HG02623 (cell line): ENCODE measurements at regions not wholly inside any gene's neighbourhood (a gene's known extent, or its start where the extent isn't known, plus 50 kb on each side); places are given as distances from the start of the nearest gene placed in this dataset.
"Not testable (repeated sequence)": the region's sequence is repeated elsewhere in the genome, so short reads cannot be mapped to it uniquely, and the experiment has no call there.

ENCODE experiments used
- ATAC-seq: cut with Tn5 transposase; IDR thresholded peaks from one replicate; pipeline ENCODE4 v1.9.1; 2021; ENCODE audit warnings: moderate library complexity; ENCODE audit not compliant: unreplicated experiment

DNA sequence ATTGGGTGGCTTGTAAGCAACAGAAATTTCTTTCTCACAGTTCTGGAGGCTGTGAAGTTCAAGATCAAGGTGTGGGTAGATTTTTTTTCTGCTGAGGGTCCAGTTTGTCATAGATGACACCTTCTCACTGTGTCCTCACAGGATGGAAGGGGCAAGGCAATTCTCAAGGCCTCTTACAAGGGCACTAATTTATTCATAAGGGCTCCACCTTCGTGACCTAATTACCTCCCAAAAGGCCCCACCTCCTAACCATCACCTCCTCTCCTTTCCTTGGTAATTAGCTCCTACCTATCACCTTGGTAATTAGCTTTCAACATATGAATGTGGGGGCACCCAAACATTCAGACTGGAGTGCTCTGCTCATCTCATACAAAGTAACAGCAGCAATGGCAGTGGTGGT is 92.3 kb upstream of the CD44 start:
- ATAC-seq: no peak

DNA sequence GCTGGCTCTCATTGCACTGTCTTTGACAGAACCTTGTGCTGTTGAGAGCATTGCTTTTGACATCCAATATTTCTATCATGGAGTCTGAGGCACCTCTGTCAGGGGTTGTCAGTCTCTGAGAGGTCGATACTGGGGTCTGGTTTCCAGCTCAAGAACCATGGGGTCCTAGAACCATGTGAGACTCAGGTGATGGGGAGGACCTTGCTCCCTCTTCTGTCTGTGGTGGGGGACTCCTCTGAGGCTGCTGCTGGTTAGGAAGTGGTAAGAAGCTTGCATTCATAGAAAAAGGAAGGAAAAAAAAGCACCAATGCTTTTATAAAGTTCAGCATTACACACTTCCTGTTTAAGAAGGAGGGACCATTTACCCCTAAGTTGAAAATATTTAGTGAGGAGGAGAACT is 91.8 kb upstream of the CD44 start:
- no peak for ATAC-seq

DNA sequence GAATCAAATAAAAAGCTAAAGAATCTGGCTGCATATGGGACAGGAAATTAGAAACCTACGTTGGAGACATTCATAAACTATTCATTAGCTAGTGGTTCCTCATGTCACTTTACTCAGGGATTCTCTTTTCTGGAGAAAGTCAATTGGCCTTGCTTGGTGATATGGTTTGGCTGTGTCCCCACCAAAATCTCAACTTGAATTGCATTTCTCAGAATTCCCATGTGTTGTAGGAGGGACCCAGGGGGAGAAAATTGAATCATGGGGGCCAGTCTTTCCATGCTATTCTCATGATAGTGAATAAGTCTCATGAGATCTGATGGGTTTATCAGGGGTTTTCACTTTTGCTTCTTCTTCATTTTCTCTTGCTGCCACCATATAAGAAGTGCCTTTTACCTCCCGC is 91.2 kb upstream of the CD44 start:
- no peak for ATAC-seq

DNA sequence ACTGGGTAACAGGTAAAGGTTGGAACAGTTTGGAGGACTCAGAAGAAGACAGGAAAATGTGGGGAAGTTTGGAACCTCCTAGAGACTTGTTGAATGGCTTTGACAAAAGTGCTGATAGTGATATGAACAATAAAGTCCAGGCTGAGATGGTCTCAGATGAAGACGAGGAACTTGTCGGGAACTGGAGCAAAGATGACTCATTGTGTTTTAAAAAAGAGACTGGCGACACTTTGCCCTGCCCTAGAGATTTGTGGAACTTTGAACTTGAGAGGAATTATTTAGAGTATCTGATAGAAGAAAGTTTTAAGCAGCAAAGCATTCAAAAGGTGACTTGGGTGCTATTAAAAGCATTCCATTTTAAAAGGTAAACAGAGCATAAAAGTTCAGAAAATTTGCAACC is 90.6 kb upstream of the CD44 start:
- not testable (repeated sequence) for ATAC-seq

DNA sequence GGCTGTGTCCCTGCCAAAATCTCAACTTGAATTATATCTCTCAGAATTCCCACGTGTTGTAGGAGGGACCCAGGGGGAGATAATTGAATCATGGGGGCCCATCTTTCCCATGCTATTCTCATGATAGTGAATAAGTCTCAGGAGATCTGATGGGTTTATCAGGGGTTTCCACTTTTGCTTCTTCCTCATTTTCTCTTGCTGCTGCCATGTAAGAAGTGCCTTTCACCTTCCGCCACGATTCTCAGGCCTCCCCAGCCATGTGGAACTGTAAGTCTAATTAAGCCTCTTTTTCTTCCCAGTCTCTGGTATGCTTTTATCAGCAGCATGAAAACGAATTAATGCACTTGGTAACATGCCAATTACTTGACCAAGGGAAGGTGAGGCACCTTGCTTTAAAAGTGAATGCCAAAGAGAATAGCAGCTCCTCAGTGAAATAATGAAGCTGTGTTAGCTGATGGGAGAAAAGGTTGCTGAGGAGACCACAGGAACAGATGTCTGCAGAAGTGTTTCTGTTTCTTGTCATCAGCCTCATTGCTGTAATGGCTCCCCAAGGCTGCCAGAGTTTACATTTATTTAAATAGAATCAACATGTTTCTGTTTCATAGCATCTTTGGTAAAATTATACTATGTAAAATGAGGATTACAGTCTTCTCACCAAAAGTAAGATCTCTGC is 89.0 kb upstream of the CD44 start:
- no peak for ATAC-seq

DNA sequence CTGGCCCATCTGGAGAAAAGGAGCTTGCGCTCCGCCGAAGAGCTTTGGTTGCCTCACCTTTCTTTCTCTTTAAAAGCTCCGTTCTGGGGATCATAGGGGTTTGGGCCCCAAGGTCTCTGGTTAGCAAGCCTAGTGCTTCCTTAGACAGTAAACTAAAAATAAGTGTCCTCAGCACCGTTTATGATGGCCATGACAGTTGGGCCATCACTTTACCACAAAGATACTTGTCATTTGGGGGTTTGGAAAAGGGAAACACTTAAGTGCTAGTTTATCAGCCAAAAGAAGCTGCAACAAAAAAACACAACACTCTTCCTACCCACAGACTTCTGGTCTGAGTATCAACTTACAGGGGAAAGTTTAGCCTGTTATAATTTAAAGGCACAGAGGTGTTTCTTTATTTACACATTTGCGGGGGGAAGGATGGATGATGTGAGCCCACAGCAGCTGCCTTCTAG is 88.4 kb upstream of the CD44 start:
- ATAC-seq: no peak

DNA sequence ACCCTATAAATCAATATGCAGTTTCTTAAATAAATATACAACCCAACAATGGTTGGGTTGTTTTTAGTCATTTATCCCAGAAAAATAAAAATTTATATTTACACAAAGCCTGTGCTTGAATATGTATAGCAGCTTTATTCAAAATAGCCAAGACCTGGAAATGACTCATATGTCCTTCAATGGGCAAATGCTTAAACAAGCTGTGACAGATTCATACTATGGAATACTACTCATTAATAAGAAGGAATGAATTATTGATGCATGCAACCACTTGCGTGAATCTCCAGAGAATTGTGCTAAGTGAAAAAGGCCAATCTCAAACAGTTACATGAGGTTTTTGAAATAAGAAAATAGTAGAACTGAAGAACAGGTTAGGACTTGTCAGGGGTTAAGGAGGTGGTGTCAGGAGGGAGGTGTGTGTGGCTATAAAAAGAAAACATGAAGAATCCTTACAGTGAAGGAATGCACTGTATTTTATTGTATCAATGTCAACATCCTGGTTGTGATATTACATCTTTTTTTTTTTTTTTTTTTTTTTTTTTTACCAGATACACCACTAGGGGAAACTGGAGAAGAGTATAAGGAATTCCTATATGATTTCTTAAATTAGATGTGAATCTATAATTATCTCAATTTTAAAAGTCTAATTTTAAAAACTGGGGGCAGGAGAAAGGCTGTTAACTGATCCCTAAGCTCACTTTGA is 82.4 kb upstream of the CD44 start:
- ATAC-seq: no peak

DNA sequence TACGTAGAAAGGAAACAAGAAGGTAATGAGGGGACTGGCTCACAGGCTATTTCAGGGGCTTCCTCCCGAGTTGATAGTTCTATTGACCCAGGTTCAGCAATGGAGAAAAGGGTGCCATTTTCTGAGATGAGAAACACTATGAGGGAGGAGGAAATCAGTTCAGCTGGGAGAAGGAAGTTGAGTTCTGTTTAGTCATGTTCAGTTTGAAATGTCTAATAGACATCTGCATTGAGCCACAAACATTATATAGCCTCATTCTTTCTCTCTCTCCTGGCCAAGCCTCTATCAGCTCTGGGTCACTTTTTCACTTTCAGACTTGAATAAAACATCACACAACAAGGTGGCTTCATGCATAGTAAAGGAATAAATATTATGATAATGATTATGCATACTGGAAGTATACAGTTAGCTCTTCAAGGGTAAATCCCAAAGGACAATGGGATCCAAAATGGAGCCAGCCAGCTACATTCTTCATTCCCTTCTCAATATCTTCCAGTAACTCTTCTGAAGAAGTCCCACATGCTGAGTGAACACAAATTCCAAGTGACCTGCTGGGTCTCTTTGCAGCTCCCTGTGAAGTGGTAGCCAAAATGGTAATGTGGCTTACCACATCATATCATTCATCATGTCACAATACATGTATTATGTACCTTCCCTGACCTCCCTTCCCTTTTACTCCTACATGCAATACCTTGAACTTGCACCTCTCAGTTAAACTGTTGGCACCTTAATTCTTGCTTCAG is 80.9 kb upstream of the CD44 start:
- no peak for ATAC-seq

DNA sequence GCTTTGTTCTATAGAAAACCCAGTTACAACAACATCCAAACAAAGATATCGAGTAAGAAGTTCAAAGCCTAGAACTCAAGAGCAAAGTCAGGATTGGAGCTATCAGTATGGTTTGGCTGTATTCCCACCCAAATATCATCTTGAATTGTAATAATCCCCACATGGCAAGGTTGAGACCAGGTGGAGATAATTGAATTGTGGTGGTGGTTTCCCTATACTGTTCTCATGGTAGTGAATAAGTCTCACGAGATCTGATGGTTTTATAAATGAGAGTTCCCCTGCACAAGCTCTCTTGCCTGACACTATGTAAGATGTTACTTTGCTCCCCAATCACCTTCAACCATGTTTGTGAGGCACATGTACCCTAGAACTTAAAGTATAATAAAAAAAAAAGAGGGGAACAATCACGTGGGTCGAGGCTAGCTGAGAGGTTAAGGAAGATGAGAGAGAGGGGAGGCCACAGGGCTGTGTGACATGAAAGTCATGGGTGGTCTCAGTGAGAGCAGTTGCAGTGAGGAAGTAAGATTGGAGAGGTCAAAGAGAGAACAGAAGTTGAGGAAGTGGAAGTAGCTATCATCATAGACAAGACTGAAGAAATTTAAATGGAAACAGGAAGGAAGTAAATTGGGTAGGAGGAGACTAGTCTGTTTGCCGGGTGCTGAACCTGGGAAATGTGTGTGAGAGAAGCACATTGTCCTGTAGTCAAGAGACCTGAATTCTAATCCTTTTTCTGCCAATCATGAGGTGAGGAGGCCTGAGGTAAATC is 80.1 kb upstream of the CD44 start:
- ATAC-seq: no peak

DNA sequence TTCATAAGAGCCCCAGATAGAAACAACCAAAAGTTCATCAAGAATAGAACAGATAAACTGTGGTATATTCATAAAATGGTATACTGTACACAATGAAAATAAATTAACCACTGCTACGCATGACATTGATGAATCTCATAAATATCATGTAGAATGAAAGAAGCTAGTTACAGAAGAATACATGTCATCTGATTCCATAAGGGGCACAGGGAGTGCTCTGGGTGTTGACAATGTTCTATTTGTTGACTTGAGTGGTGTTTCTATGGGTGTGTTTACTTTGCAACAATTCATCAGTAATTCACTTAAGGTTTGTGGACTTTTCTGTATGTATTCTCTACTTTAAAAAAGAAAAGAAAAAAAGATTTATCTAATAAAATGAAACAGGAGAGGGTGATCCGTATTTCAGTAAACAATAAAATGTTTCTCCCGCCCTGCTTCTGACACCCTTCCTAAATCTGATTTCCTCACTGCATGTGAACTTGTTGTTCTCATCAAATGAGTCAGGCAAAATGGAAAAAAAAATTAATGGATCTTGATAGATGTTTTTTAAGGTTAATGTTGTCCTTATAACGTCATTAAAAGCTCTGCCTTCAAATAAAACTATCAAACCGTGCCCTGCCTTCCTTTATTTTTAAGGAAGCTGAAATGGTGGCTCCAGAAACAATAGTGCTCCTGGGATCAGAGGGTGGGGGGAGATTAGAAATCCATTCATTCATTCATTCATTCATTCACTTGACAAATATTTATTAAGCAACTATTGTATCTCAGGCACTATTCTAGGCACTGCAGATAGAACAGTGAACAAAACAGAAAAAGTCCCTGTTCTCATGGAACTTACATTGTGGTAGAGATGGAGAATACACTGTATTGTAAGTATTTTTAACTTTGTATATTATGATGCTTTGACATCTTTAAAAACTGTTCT is 77.2 kb upstream of the CD44 start:
- ATAC-seq: no peak

DNA sequence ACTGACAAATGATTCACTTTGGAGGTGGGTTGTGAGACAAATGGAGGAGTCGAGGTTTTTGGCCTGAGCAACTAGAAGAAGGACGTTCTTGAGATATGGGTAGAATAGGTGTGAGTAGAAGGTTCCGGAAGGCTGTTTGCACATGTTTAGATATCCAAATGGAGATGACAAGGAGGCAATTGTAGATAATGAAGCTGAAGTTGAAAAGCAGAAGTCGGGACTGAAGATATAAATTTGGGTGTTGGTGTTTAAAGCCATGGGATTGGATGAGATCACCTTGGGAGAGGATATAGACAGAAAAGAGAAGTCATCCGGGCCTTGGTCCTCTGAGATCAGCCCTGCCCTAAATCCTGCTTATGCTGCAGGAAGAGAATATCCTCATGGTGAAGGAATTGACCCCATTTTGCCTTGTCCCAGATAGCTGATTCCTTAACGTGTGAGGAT is 75.5 kb upstream of the CD44 start:
- no peak for ATAC-seq

DNA sequence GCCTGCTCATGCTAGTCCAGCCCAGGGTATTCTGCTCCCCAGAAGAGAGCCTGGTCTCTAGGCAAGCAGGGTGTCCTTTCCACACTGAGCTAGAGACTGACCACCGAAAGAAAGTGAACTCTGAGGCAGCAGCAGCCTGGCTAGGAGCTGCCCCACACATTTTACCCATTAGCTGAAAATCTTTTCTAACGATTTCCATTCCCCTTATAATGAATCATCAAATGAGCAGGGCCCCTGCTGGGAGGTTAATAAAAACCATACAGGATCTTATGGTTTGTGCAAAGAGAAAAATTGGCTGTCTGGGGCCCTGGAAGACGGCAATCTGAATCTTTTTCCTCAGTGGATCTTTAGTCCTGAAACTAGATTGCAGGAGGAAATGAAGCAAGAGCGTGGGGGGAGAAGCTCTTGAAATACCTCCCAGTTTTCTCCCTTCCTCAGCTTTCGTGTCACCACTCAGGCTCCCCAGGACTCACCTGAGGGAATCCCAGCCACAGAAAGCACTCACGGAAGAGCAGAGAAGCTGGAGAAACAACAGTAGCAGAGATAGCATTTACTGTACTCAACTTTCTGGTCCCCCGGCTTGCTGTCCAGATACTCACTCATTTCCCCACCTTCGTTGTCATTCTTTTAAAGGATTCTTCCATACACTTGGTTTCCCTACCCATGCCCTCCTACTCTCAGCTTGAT is 74.7 kb upstream of the CD44 start:
- no peak for ATAC-seq

DNA sequence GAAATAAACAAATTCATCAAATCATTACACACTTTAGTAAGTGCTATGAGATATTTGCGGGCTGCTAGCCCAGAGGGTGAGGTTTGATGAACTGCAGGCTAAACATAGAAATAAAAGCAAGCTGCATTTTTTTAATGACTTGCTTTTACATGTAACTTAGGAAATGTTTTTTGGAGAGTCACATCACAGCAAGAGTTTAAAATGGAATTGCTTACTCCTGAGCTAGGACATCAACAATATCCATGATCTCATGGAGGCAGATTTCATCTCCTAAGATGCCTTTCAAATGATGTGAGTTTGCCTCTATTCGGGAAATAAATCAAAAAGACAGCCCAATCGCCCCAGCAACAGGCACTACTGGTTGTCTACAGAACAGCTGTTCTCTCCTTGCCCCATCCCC is 73.4 kb upstream of the CD44 start:
- no peak for ATAC-seq

DNA sequence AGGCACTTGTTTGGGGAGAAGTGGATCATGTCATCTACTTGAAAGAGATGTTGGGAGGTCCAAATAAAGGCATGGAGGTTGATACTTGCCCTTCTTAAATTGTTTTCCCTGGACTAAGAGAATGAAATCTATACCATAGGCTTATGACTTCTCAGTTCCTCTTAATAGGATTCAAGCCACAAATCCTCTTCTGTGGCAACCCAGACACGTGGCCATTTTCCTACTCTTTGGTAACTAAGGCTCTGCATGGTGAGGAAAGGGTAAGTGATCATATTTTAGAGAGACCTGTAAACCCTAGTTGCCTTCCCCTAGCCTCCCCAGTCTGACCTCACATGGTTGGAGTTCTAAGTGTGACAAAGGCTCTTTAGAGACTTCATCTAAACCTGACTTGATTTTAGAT is 72.9 kb upstream of the CD44 start:
- no peak for ATAC-seq

DNA sequence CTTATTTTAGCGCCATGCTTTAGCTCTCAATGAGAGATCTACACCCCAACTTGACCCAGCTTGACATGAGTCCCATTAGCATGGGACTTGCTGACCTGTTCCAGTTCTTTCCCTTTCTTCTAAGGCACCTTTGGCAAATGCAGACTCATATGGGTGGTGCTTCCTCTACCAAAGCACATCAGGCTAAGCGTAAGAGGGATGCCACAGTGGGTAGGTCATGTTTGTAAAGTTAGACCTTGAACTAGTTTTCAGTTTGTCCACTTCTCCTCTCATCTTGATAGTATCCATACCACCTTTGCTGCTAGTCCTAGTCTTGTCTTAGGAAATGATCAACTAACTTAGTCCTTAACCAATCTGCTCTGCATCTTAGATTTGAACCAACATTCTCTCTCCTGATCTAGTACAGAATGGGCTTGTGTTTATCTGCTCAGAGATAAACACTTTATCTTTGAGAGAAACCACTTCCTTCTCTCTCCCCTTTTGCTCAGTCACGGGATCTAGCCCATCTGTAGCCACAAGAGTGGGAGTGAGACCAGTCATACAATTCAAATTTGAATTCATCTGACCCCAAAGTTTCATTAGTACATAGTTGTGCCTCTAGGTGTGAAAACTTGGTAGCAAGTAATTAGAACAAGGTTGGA is 72.1 kb upstream of the CD44 start:
- peak; percentile 80 for ATAC-seq

DNA sequence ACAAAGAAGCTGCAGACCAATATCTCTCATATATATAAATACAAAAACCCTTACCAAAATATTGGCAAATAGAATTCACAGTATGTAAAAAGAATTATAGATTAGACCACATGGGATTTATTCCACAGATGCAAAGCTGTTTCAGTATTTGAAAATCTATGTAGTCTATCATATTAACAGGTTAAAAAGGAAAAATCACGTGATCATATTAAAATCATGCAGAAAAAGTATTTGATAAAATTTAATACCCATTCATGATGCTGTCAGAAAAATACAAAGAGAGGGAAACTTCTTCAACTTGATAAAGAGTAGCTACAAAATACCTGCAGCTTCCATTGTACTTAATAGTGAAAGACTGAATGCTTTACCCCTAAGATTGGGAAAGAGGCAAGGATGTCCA is 67.2 kb upstream of the CD44 start:
- ATAC-seq: no peak

DNA sequence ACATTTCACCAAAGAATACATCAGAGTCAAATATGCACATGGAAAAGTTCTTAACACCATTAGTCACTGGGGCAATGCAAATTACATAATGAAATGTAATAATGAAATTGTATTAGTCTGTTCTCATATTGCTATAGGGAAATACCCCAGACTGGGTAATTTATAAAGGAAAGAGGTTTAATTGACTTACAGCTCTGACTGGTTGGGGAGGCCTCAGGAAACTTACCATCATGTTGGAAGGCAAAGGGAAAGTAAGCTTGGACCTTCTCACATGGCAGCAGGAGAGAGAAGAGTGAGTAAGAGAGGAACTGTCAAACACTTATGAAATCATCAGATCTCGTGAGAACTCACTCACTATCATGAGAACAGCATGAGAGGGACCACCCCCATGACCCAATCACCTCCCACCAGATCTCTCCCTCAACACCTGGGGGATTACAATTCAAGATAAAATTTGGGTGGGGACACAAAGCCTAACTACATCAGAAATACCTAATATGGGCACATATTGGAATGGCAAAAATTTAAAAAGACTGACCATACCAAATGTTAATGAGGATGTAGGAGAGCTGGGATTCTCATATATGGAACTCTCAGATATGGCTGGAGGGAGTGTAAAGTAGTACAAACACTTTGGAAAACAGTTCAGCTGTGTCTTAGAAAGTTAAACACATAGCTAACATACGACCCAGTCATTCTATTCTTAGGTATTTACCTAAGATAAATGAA is 65.1 kb upstream of the CD44 start:
- no peak for ATAC-seq
